HT1080 (cell line): ENCODE measurements at regions not wholly inside any gene's neighbourhood (a gene's known extent, or its start where the extent isn't known, plus 50 kb on each side); places are given as distances from the start of the nearest gene placed in this dataset.

Experiments
- DNase-seq: peaks from one replicate; pipeline ENCODE4 v3.0.0-alpha.2; 2015; ENCODE audit warnings: low read depth

- DNase-seq = no peak
Observed at GRCh38 chr12:22893878-22894277, 268.9 kb downstream of the ETNK1 start.

GRCh38 chr12:22899184-22899583 is 274.2 kb downstream of the ETNK1 start:
- no peak for DNase-seq

GRCh38 chr12:22900401-22900800 is 275.4 kb downstream of the ETNK1 start:
- DNase-seq = no peak

- DNase-seq = no peak
Observed at GRCh38 chr12:22904485-22904884, 279.5 kb downstream of the ETNK1 start.

- DNase-seq = no peak
Observed at GRCh38 chr12:22916241-22916640, 291.3 kb downstream of the ETNK1 start.

GRCh38 chr12:22916815-22917214 is 291.8 kb downstream of the ETNK1 start:
- DNase-seq = no peak

- no peak for DNase-seq
Observed at GRCh38 chr12:22919883-22920282, 294.9 kb downstream of the ETNK1 start.

- DNase-seq = no peak
Observed at GRCh38 chr12:22923768-22924167, 298.8 kb downstream of the ETNK1 start.

- DNase-seq = no peak
Observed at GRCh38 chr12:22924391-22924790, 299.4 kb downstream of the ETNK1 start.

GRCh38 chr12:22925623-22926022 is 300.7 kb downstream of the ETNK1 start:
- DNase-seq = no peak

GRCh38 chr12:22932431-22932830 is 307.5 kb downstream of the ETNK1 start:
- DNase-seq = no peak

GRCh38 chr12:22935090-22935489 is 310.1 kb downstream of the ETNK1 start:
- DNase-seq = no peak

GRCh38 chr12:22935501-22935900 is 310.5 kb downstream of the ETNK1 start:
- no peak for DNase-seq

GRCh38 chr12:22938323-22938722 is 313.4 kb downstream of the ETNK1 start:
- no peak for DNase-seq

- no peak for DNase-seq
Observed at GRCh38 chr12:22951206-22951605, 326.2 kb downstream of the ETNK1 start.

- DNase-seq = no peak
Observed at GRCh38 chr12:22956690-22957089, 331.7 kb downstream of the ETNK1 start.

GRCh38 chr12:22967171-22967570 is 342.2 kb downstream of the ETNK1 start:
- DNase-seq = no peak

- DNase-seq = no peak
Observed at GRCh38 chr12:22969521-22969920, 344.6 kb downstream of the ETNK1 start.

GRCh38 chr12:22971247-22971646 is 346.3 kb downstream of the ETNK1 start:
- no peak for DNase-seq

- DNase-seq = no peak
Observed at GRCh38 chr12:22971701-22972191, 346.8 kb downstream of the ETNK1 start.

- DNase-seq = peak; percentile 88
Observed at GRCh38 chr12:22974865-22975264, 349.9 kb downstream of the ETNK1 start.

GRCh38 chr12:22978962-22979361 is 354.0 kb downstream of the ETNK1 start:
- peak; percentile 96 for DNase-seq

- peak; percentile 55 for DNase-seq
Observed at GRCh38 chr12:22979854-22980469, 355.0 kb downstream of the ETNK1 start.

GRCh38 chr12:22981711-22982110 is 356.7 kb downstream of the ETNK1 start:
- peak; percentile 26 for DNase-seq
